GM12892 (cell line): ENCODE measurements at regions not wholly inside any gene's neighbourhood (a gene's known extent, or its start where the extent isn't known, plus 50 kb on each side); places are given as distances from the start of the nearest gene placed in this dataset.

Source experiments
- DNase-seq: peaks from one replicate; pipeline ENCODE4 v3.0.0; 2011; ENCODE audit not compliant: insufficient read length
- FAIRE-seq: peaks from 2 replicates; lab custom pipeline; 2011; peaks lifted over from hg19 to GRCh38; lab: Jason Lieb, UNC
- POLR2A ChIP-seq: IDR thresholded peaks from 2 replicates; pipeline ENCODE4 v1.6.1; 2011; ENCODE audit warnings: low read depth, low read length, control low read depth
- POLR2AphosphoS5 ChIP-seq: IDR thresholded peaks from 2 replicates; pipeline ENCODE4 v1.6.1; 2011; ENCODE audit warnings: low read depth, low read length, control low read depth
- TAF1 ChIP-seq: IDR thresholded peaks from 2 replicates; pipeline ENCODE4 v1.6.1; 2011; ENCODE audit warnings: low read depth, mild to moderate bottlenecking, control low read depth, low read length, borderline replicate concordance

DNA sequence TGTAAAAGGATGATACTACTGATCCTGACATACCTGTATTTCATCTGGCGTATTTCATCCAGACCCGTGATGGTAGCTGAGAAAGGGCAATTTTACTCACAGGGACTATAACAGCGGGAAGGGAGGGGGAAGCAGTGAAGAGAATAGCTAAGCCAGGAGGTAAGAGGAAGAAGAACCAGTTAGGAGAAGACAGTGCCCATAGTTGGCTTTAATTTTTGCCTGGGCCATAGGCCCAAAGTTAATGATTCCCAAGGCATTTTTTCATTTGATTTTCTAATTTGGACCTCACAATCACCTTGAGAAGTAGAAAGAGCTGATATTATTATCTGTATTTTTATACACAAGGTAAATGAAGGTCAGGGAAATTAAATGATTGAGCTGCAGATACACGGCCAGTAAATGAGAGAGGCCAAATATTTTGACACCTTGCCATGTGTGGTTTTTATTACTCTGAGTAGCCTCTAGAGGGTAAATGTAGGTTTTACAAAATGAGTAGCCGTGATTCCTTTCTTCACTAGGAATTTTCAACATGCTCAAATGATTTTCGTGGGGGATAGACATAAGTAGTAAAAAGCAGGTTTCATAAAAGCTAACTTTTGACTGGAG, 382.2 kb downstream of the FUT8 start:
- DNase-seq (no peak), FAIRE-seq (no peak)
- no peak for TF ChIP-seq POLR2AphosphoS5
- no peak for TF ChIP-seq POLR2A
- no peak for TF ChIP-seq TAF1

GRCh38 chr14:65798216-65798615, 385.7 kb downstream of the FUT8 start:
- FAIRE-seq, result no peak
- no peak for TF ChIP-seq TAF1
- TF ChIP-seq POLR2AphosphoS5, result no peak
- no peak for TF ChIP-seq POLR2A
- no peak for DNase-seq

DNA sequence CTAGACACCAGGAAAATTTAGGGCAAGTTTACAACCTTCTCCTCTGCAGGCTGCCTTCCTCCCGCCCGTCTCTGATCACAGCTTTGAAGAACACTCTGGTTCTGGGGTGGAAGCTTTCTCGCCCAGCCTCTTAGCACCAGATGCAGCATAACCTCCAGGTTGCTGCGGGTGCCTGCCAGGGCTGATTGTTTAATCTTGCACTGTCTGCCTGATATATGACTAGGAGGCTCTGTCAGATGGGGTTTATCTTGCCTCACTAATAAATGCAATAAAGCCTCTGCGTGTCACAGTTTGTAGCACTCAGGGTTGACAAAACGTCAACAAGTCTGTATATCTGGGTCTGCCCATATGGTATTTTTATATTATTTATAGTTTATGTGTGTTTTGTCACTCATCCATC, 388.2 kb downstream of the FUT8 start:
- FAIRE-seq (no peak), DNase-seq (no peak)
- TF ChIP-seq TAF1 (no peak), POLR2A (no peak), POLR2AphosphoS5 (no peak)

GRCh38 chr14:65802196-65802595, 389.7 kb downstream of the FUT8 start:
- DNase-seq, result no peak
- TF ChIP-seq POLR2A (no peak), POLR2AphosphoS5 (no peak), TAF1 (no peak)
- FAIRE-seq, result no peak

DNA sequence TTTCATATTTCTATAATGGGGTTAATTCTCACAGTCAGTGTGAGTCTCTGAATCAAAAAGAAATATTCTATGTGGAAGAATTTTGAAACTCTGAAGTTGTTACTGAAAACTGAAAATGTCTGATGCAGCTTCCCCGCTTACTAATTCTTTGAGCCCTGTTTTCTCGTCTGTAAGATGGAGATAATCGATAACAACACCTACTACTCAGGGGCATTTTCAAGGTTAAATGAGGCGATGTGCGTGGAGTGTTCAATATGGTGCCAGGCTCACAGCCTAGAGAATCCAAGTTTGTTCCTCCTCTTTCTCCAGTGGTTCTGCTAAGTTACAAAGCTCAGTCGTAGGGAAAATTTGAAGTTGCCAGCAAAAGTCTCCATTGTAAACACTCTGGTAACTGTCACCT, 391.4 kb downstream of the FUT8 start:
- DNase-seq (no peak), FAIRE-seq (peak; percentile 69)
- no peak for TF ChIP-seq POLR2AphosphoS5
- TF ChIP-seq TAF1, result no peak
- TF ChIP-seq POLR2A, result no peak

- peak; percentile 78 for FAIRE-seq
- no peak for TF ChIP-seq TAF1
- no peak for TF ChIP-seq POLR2A
- no peak for TF ChIP-seq POLR2AphosphoS5
- no peak for DNase-seq
Measured at GRCh38 chr14:65804439-65805112, 392.0 kb downstream of the FUT8 start.

DNA sequence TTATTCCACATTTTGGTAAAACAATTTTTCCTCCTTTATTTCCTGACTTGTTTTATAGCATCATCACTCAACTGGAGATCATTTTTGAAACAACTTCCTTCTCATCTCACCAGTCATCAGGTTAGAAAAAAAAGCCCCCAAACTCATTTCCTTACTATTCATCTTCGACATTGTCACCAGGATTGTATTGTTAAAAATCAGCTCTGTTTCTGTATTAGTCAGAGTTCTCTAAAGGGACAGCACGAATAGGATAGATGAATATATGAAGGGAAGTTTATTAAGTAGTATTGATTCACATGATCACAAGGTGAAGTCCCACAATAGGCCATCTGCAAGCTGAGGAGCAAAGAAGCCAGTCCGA, 392.6 kb downstream of the FUT8 start:
- DNase-seq (no peak), FAIRE-seq (no peak)
- TF ChIP-seq POLR2AphosphoS5 (no peak), TAF1 (no peak), POLR2A (no peak)

GRCh38 chr14:65808390-65808789, 395.9 kb downstream of the FUT8 start:
- FAIRE-seq (no peak), DNase-seq (no peak)
- TF ChIP-seq POLR2A (no peak), POLR2AphosphoS5 (no peak), TAF1 (no peak)

- TF ChIP-seq POLR2AphosphoS5, result no peak
- TF ChIP-seq TAF1, result no peak
- no peak for TF ChIP-seq POLR2A
- FAIRE-seq (no peak), DNase-seq (no peak)
Measured at GRCh38 chr14:65810322-65810721, 397.8 kb downstream of the FUT8 start.

- DNase-seq (no peak), FAIRE-seq (no peak)
- TF ChIP-seq POLR2A (no peak), POLR2AphosphoS5 (no peak), TAF1 (no peak)
Measured at GRCh38 chr14:65813760-65814384, 401.3 kb downstream of the FUT8 start.

- FAIRE-seq (no peak), DNase-seq (no peak)
- no peak for TF ChIP-seq TAF1
- no peak for TF ChIP-seq POLR2AphosphoS5
- no peak for TF ChIP-seq POLR2A
Measured at GRCh38 chr14:65815127-65815526, 402.6 kb downstream of the FUT8 start.

DNA sequence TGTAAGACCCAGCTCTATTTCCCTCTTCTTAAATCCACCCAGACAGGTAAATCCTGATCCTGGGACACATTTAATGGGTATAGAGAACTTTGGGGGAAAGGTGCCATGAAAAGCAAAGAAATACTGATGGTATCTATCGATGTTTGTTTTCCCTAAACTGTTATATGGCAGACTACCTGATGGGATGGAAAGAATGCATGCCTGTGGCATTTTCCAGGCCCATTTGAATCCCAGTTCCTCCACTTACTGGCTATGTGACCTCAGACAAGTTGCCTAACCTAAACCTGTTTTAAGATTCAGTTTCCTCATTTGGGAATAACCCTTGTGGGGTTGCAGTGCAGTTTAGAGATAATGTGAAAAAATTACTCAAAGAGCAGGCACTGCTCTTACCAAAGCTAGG, 404.5 kb downstream of the FUT8 start:
- no peak for FAIRE-seq
- DNase-seq, result no peak
- no peak for TF ChIP-seq TAF1
- no peak for TF ChIP-seq POLR2AphosphoS5
- TF ChIP-seq POLR2A, result no peak

DNA sequence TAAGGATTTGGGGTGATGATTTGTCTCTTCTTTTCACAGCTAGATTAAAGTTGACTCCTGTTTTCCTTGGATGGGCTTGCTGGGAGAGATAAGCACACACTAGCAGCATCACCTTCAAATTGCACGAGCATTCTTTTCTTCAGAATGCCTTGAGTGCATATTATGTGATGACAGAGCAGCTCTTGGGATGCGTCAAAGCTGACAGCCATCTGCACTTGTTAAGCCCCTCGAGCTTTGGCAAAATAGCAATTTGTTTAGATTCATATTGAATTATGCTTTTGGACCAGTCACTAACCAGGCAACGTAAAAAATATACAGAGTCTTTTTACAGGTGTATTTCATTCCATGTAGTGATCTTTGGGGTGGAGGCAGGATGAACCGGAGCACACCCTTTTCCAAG, 407.0 kb downstream of the FUT8 start:
- DNase-seq (no peak), FAIRE-seq (no peak)
- TF ChIP-seq POLR2AphosphoS5, result no peak
- no peak for TF ChIP-seq POLR2A
- TF ChIP-seq TAF1, result no peak
